ENCODE measurements at regions not wholly inside any gene's neighbourhood (a gene's known extent, or its start where the extent isn't known, plus 50 kb on each side); places are given as distances from the start of the nearest gene placed in this dataset.

- TF ChIP-seq TAF1 (IDR thresholded peaks at IDR 0.05; ENCODE audit: borderline replicate concordance, insufficient read depth, low read length), result no peak
- no peak for TF ChIP-seq POLR2AphosphoS5 (IDR thresholded peaks at IDR 0.05; ENCODE audit: low read depth, low read length)
- TF ChIP-seq REST (IDR thresholded peaks at IDR 0.05; ENCODE audit: insufficient read depth in 1 of 2, low read depth in 2 of 2, low read length in 2 of 2), result no peak
Measured at GRCh38 chr15:94934440-94934839, 703.1 kb downstream of the MCTP2 start.

Measured in PFSK-1 (cell line).